Neural progenitor cell (in vitro differentiated cells): ENCODE measurements at regions not wholly inside any gene's neighbourhood (a gene's known extent, or its start where the extent isn't known, plus 50 kb on each side); places are given as distances from the start of the nearest gene placed in this dataset.

Experiments used
- DNase-seq: peaks from one replicate; pipeline ENCODE4 v3.0.0-alpha.2; 2016; ENCODE audit warnings: low spot score
- H2AFZ ChIP-seq: fragments of 200-600 bp; sonication (generic); replicated peaks from 2 replicates; pipeline ENCODE4 v1.6.1; 2016; ENCODE audit warnings: antibody characterized with exemption
- H3F3A ChIP-seq: fragments of 200-600 bp; sonication (generic); 2 replicates; pipeline ENCODE4 v1.6.1; 2016; ENCODE audit warnings: antibody characterized with exemption, low read depth
- H3K27ac ChIP-seq: fragments of 200-600 bp; sonication (generic); 2 replicates; pipeline ENCODE4 v1.5.1; 2016; ENCODE audit warnings: mild to moderate bottlenecking
- H3K27me3 ChIP-seq: fragments of 200-600 bp; sonication (generic); 2 replicates; pipeline ENCODE4 v1.6.1; 2016; ENCODE audit warnings: mild to moderate bottlenecking, moderate library complexity
- H3K36me3 ChIP-seq: fragments of 200-600 bp; sonication (generic); 2 replicates; pipeline ENCODE4 v1.5.1; 2016
- H3K4me1 ChIP-seq: fragments of 200-600 bp; sonication (generic); 2 replicates; pipeline ENCODE4 v1.6.1; 2016; ENCODE audit warnings: mixed run types
- H3K4me2 ChIP-seq: fragments of 200-600 bp; sonication (generic); 2 replicates; pipeline ENCODE4 v1.6.1; 2016
- H3K4me3 ChIP-seq: fragments of 200-600 bp; sonication (generic); 2 replicates; pipeline ENCODE4 v1.5.1; 2016
- H3K79me2 ChIP-seq: fragments of 200-600 bp; sonication (generic); 2 replicates; pipeline ENCODE4 v1.6.1; 2016; ENCODE audit warnings: low read depth
- H3K9ac ChIP-seq: fragments of 200-600 bp; sonication (generic); 2 replicates; pipeline ENCODE4 v1.6.1; 2016
- H3K9me3 ChIP-seq: fragments of 200-600 bp; sonication (generic); 2 replicates; pipeline ENCODE4 v1.5.1; 2016; ENCODE audit warnings: low read depth
- H4K20me1 ChIP-seq: fragments of 200-600 bp; sonication (generic); 2 replicates; pipeline ENCODE4 v1.6.1; 2016; ENCODE audit warnings: low read depth
- H3K27ac Mint-ChIP-seq: 3 replicates; pipeline ENCODE4 v1.8.0; 2021; ENCODE audit warnings: mixed read lengths
- H3K27me3 Mint-ChIP-seq: 2 replicates; pipeline ENCODE4 v1.8.0; 2022; ENCODE audit warnings: low read depth, mild to moderate bottlenecking, inconsistent platforms, moderate library complexity, mixed read lengths; ENCODE audit not compliant: insufficient read depth
- H3K36me3 Mint-ChIP-seq: 3 replicates; pipeline ENCODE4 v1.8.0; 2021; ENCODE audit warnings: mixed read lengths
- H3K4me1 Mint-ChIP-seq: 3 replicates; pipeline ENCODE4 v1.8.0; 2021; ENCODE audit warnings: mixed read lengths
- H3K4me3 Mint-ChIP-seq: 3 replicates; pipeline ENCODE4 v1.8.0; 2021; ENCODE audit warnings: mild to moderate bottlenecking, moderate library complexity, mixed read lengths
- H3K9me3 Mint-ChIP-seq: 3 replicates; pipeline ENCODE4 v1.8.0; 2020; ENCODE audit warnings: mixed read lengths
- EZH2 ChIP-seq: fragments of 200-600 bp; sonication (generic); IDR thresholded peaks from 2 replicates; pipeline ENCODE4 v1.6.1; 2017; ENCODE audit warnings: antibody characterized with exemption, mild to moderate bottlenecking, moderate library complexity
- EZH2phosphoT487 ChIP-seq: fragments of 200-600 bp; sonication (generic); IDR thresholded peaks from 2 replicates; pipeline ENCODE4 v1.6.1; 2017; ENCODE audit warnings: antibody characterized with exemption
- TF ChIP-seq, protein P1 (sequence below): fragments of 200-600 bp; sonication (generic); IDR thresholded peaks from 2 replicates; pipeline ENCODE4 v1.5.1; 2017; ENCODE audit warnings: antibody characterized with exemption, mild to moderate bottlenecking

GRCh38 chr3:109963831-109964230 is 626.5 kb upstream of the DPPA4 start:
- no peaks in the 10 kb centered on the region for H3K36me3 Mint-ChIP-seq
- no peaks in the 10 kb centered on the region for H3K27me3 Mint-ChIP-seq
- no peak for DNase-seq
- no peak overlapping the region for H3K27ac Mint-ChIP-seq
- no peak overlapping the region for H3K4me3 Mint-ChIP-seq
- H3K9me3 ChIP-seq = no peaks in the 10 kb centered on the region
- TF ChIP-seq EZH2phosphoT487 = no peak
- no peak for TF ChIP-seq EZH2
- TF ChIP-seq, protein P1, sequence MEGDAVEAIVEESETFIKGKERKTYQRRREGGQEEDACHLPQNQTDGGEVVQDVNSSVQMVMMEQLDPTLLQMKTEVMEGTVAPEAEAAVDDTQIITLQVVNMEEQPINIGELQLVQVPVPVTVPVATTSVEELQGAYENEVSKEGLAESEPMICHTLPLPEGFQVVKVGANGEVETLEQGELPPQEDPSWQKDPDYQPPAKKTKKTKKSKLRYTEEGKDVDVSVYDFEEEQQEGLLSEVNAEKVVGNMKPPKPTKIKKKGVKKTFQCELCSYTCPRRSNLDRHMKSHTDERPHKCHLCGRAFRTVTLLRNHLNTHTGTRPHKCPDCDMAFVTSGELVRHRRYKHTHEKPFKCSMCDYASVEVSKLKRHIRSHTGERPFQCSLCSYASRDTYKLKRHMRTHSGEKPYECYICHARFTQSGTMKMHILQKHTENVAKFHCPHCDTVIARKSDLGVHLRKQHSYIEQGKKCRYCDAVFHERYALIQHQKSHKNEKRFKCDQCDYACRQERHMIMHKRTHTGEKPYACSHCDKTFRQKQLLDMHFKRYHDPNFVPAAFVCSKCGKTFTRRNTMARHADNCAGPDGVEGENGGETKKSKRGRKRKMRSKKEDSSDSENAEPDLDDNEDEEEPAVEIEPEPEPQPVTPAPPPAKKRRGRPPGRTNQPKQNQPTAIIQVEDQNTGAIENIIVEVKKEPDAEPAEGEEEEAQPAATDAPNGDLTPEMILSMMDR = no peak
- H3K27me3 ChIP-seq = no peaks in the 10 kb centered on the region
- no peak overlapping the region for H3K4me2 ChIP-seq
- no peaks in the 10 kb centered on the region for H3K4me1 Mint-ChIP-seq
- H3K36me3 ChIP-seq = no peaks in the 10 kb centered on the region
- H2AFZ ChIP-seq = no peak overlapping the region
- H4K20me1 ChIP-seq = no peaks in the 10 kb centered on the region
- no peak overlapping the region for H3K4me3 ChIP-seq
- no peaks in the 10 kb centered on the region for H3F3A ChIP-seq
- no peak overlapping the region for H3K9ac ChIP-seq
- H3K9me3 Mint-ChIP-seq = no peaks in the 10 kb centered on the region
- no peaks in the 10 kb centered on the region for H3K79me2 ChIP-seq
- no peak overlapping the region for H3K27ac ChIP-seq
- H3K4me1 ChIP-seq = no peaks in the 10 kb centered on the region

GRCh38 chr3:109973733-109974132 is 636.4 kb upstream of the DPPA4 start:
- H3K27me3 Mint-ChIP-seq = no peaks in the 10 kb centered on the region
- no peak overlapping the region for H2AFZ ChIP-seq
- H3K4me3 ChIP-seq = no peak overlapping the region
- H3K27ac ChIP-seq = no peak overlapping the region
- no peak overlapping the region for H3K4me3 Mint-ChIP-seq
- H3K27ac Mint-ChIP-seq = no peak overlapping the region
- no peak overlapping the region for H3K9ac ChIP-seq
- no peaks in the 10 kb centered on the region for H3K79me2 ChIP-seq
- H3F3A ChIP-seq = no peaks in the 10 kb centered on the region
- H3K36me3 Mint-ChIP-seq = no peaks in the 10 kb centered on the region
- DNase-seq = no peak
- no peaks in the 10 kb centered on the region for H3K27me3 ChIP-seq
- H3K9me3 Mint-ChIP-seq = peaks cover 2% of the 10 kb centered on the region
- H3K4me1 ChIP-seq = no peaks in the 10 kb centered on the region
- H3K4me1 Mint-ChIP-seq = no peaks in the 10 kb centered on the region
- no peak overlapping the region for H3K4me2 ChIP-seq
- H3K9me3 ChIP-seq = no peaks in the 10 kb centered on the region
- no peak for TF ChIP-seq EZH2
- TF ChIP-seq, protein P1 = no peak
- no peak for TF ChIP-seq EZH2phosphoT487
- no peaks in the 10 kb centered on the region for H3K36me3 ChIP-seq
- no peaks in the 10 kb centered on the region for H4K20me1 ChIP-seq

GRCh38 chr3:109977897-109978296 is 640.6 kb upstream of the DPPA4 start:
- no peaks in the 10 kb centered on the region for H3K4me1 Mint-ChIP-seq
- H3K4me3 Mint-ChIP-seq = no peak overlapping the region
- no peaks in the 10 kb centered on the region for H3K36me3 Mint-ChIP-seq
- H3K4me2 ChIP-seq = no peak overlapping the region
- no peak for DNase-seq
- no peak overlapping the region for H3K4me3 ChIP-seq
- peaks cover 2% of the 10 kb centered on the region for H3K9me3 Mint-ChIP-seq
- peak overlapping the region; percentile 13 for H2AFZ ChIP-seq
- H3K9me3 ChIP-seq = no peaks in the 10 kb centered on the region
- no peaks in the 10 kb centered on the region for H3K4me1 ChIP-seq
- H3K9ac ChIP-seq = no peak overlapping the region
- no peaks in the 10 kb centered on the region for H3F3A ChIP-seq
- H3K27me3 Mint-ChIP-seq = no peaks in the 10 kb centered on the region
- H3K79me2 ChIP-seq = no peaks in the 10 kb centered on the region
- no peaks in the 10 kb centered on the region for H4K20me1 ChIP-seq
- H3K36me3 ChIP-seq = no peaks in the 10 kb centered on the region
- H3K27me3 ChIP-seq = no peaks in the 10 kb centered on the region
- H3K27ac ChIP-seq = no peak overlapping the region
- peak overlapping the region; percentile 3 for H3K27ac Mint-ChIP-seq
- TF ChIP-seq EZH2phosphoT487 (no peak), EZH2 (no peak)
- TF ChIP-seq, protein P1 = no peak

- H3K4me1 Mint-ChIP-seq = no peaks in the 10 kb centered on the region
- H3K27me3 Mint-ChIP-seq = no peaks in the 10 kb centered on the region
- H3K4me3 ChIP-seq = no peak overlapping the region
- no peak overlapping the region for H3K4me2 ChIP-seq
- H3K79me2 ChIP-seq = no peaks in the 10 kb centered on the region
- H3K27me3 ChIP-seq = no peaks in the 10 kb centered on the region
- no peaks in the 10 kb centered on the region for H3K36me3 Mint-ChIP-seq
- H2AFZ ChIP-seq = no peak overlapping the region
- no peaks in the 10 kb centered on the region for H3K9me3 ChIP-seq
- no peak overlapping the region for H3K27ac Mint-ChIP-seq
- H3K36me3 ChIP-seq = no peaks in the 10 kb centered on the region
- H4K20me1 ChIP-seq = no peaks in the 10 kb centered on the region
- TF ChIP-seq EZH2phosphoT487 = no peak
- TF ChIP-seq, protein P1 = no peak
- TF ChIP-seq EZH2 = no peak
- no peaks in the 10 kb centered on the region for H3F3A ChIP-seq
- no peak overlapping the region for H3K27ac ChIP-seq
- H3K4me1 ChIP-seq = no peaks in the 10 kb centered on the region
- H3K9ac ChIP-seq = no peak overlapping the region
- DNase-seq = no peak
- H3K9me3 Mint-ChIP-seq = no peaks in the 10 kb centered on the region
- H3K4me3 Mint-ChIP-seq = no peak overlapping the region
Measured at GRCh38 chr3:109982201-109982600, 644.9 kb upstream of the DPPA4 start.
